GM23338 (cell line): ENCODE measurements at regions not wholly inside any gene's neighbourhood (a gene's known extent, or its start where the extent isn't known, plus 50 kb on each side); places are given as distances from the start of the nearest gene placed in this dataset.

Experiments used
- ATAC-seq: fragments of 200-7000 bp; cut with Tn5 transposase; 3 replicates; pipeline ENCODE4 v1.9.1; 2020
- DNase-seq: peaks from one replicate; pipeline ENCODE4 v3.0.0-alpha.2; 2015; ENCODE audit warnings: low spot score
- H2AFZ ChIP-seq: fragments of 200-600 bp; sonication (generic); 2 replicates; pipeline ENCODE4 v1.8.0; 2016; ENCODE audit warnings: antibody characterized with exemption, mild to moderate bottlenecking, moderate library complexity
- H3F3A ChIP-seq: fragments of 200-600 bp; sonication (generic); replicated peaks from 2 replicates; pipeline ENCODE4 v1.8.0; 2017; ENCODE audit warnings: antibody characterized with exemption, mixed run types, low read depth
- H3K27ac ChIP-seq: fragments of 200-600 bp; sonication (generic); 2 replicates; pipeline ENCODE4 v1.6.1; 2016; ENCODE audit warnings: low read depth
- H3K27me3 ChIP-seq: fragments of 200-600 bp; sonication (generic); 2 replicates; pipeline ENCODE4 v1.8.0; 2016; ENCODE audit warnings: mild to moderate bottlenecking, mixed run types, moderate library complexity; ENCODE audit not compliant: insufficient read depth
- H3K36me3 ChIP-seq: fragments of 200-600 bp; sonication (generic); 2 replicates; pipeline ENCODE4 v1.8.0; 2016; ENCODE audit warnings: mild to moderate bottlenecking; ENCODE audit not compliant: insufficient read depth
- H3K4me1 ChIP-seq: fragments of 200-600 bp; sonication (generic); 2 replicates; pipeline ENCODE4 v1.8.0; 2016; ENCODE audit warnings: mild to moderate bottlenecking, moderate library complexity; ENCODE audit not compliant: insufficient read depth
- H3K4me2 ChIP-seq: fragments of 200-600 bp; sonication (generic); 2 replicates; pipeline ENCODE4 v1.7.1; 2017; ENCODE audit warnings: mixed run types
- H3K4me3 ChIP-seq: fragments of 200-600 bp; sonication (generic); 2 replicates; pipeline ENCODE4 v1.6.1; 2016; ENCODE audit warnings: mixed run types
- H3K79me2 ChIP-seq: fragments of 200-600 bp; sonication (generic); replicated peaks from 2 replicates; pipeline ENCODE4 v1.8.0; 2017; ENCODE audit warnings: mild to moderate bottlenecking; ENCODE audit not compliant: insufficient read depth
- H3K9me2 ChIP-seq: fragments of 200-600 bp; sonication (generic); 2 replicates; pipeline ENCODE4 v1.8.0; 2017; ENCODE audit not compliant: insufficient read depth
- H4K20me1 ChIP-seq: fragments of 200-600 bp; sonication (generic); replicated peaks from 2 replicates; pipeline ENCODE4 v1.8.0; 2017; ENCODE audit warnings: mild to moderate bottlenecking; ENCODE audit not compliant: insufficient read depth
- H3K27ac Mint-ChIP-seq: 2 replicates; pipeline ENCODE4 v1.8.0; 2020; ENCODE audit warnings: inconsistent platforms, mild to moderate bottlenecking, moderate library complexity, mixed read lengths
- H3K27me3 Mint-ChIP-seq: 3 replicates; pipeline ENCODE4 v1.8.0; 2022; ENCODE audit warnings: low read depth, mild to moderate bottlenecking, moderate library complexity, mixed read lengths, inconsistent platforms; ENCODE audit not compliant: insufficient read depth, poor library complexity
- H3K36me3 Mint-ChIP-seq: 3 replicates; pipeline ENCODE4 v1.8.0; 2021; ENCODE audit warnings: low read depth, mild to moderate bottlenecking, inconsistent platforms, moderate library complexity, mixed read lengths
- H3K4me1 Mint-ChIP-seq: 3 replicates; pipeline ENCODE4 v1.8.0; 2020; ENCODE audit warnings: mild to moderate bottlenecking, inconsistent platforms, mixed read lengths
- H3K4me3 Mint-ChIP-seq: 3 replicates; pipeline ENCODE4 v1.8.0; 2021; ENCODE audit warnings: moderate library complexity, mild to moderate bottlenecking, inconsistent platforms, mixed read lengths
- H3K9me3 Mint-ChIP-seq: 3 replicates; pipeline ENCODE4 v1.8.0; 2020; ENCODE audit warnings: moderate library complexity, mild to moderate bottlenecking, inconsistent platforms, mixed read lengths
- CREB1 ChIP-seq: fragments of 250-450 bp; sonication (Bioruptor Pico); IDR thresholded peaks from 2 replicates; pipeline ENCODE4 v1.5.0; 2020; ENCODE audit warnings: low read depth, mild to moderate bottlenecking, moderate library complexity
- CTCF ChIP-seq, 2 experiments: fragments of 200-600 bp in 1 of 2; sonication (generic) in 1 of 2; conservative IDR thresholded peaks; 2 replicates each; pipeline versions ENCODE4 v1.5.1 to v1.6.1; 2016 to 2017; ENCODE audit warnings: antibody characterized with exemption in 2 of 2, low read depth in 2 of 2, mild to moderate bottlenecking in 2 of 2, moderate library complexity in 1 of 2
- ETS1 ChIP-seq: IDR thresholded peaks from 2 replicates; pipeline ENCODE4 v1.6.1; 2016; ENCODE audit warnings: antibody characterized with exemption
- EZH2 ChIP-seq: fragments of 200-600 bp; sonication (generic); IDR thresholded peaks from one replicate; pipeline ENCODE4 v1.8.0; 2017; ENCODE audit warnings: antibody characterized with exemption, mild to moderate bottlenecking, low read depth; ENCODE audit not compliant: unreplicated experiment
- EZH2phosphoT487 ChIP-seq: fragments of 200-600 bp; sonication (generic); IDR thresholded peaks from one replicate; pipeline ENCODE4 v1.8.1; 2018; ENCODE audit warnings: antibody characterized with exemption; ENCODE audit not compliant: unreplicated experiment
- JUNB ChIP-seq: IDR thresholded peaks from one replicate; pipeline ENCODE4 v1.6.1; 2016; ENCODE audit warnings: antibody characterized with exemption; ENCODE audit not compliant: unreplicated experiment
- NANOG ChIP-seq: IDR thresholded peaks from 2 replicates; pipeline ENCODE4 v1.6.1; 2016; ENCODE audit warnings: antibody characterized with exemption, borderline replicate concordance
- STAT1 ChIP-seq: IDR thresholded peaks from one replicate; pipeline ENCODE4 v1.6.1; 2016; ENCODE audit warnings: antibody characterized with exemption; ENCODE audit not compliant: unreplicated experiment
- ZNF114 ChIP-seq: fragments of 250-450 bp; sonication (Bioruptor Pico); IDR thresholded peaks from 2 replicates; pipeline ENCODE4 v1.5.0; 2020; ENCODE audit warnings: mild to moderate bottlenecking, moderate library complexity
- ZNF331 ChIP-seq: fragments of 250-450 bp; sonication (Bioruptor Pico); IDR thresholded peaks from 2 replicates; pipeline ENCODE4 v1.5.0; 2020; ENCODE audit warnings: low read depth, mild to moderate bottlenecking, moderate library complexity
- ZNF462 ChIP-seq: fragments of 250-450 bp; sonication (Bioruptor Pico); IDR thresholded peaks from 2 replicates; pipeline ENCODE4 v1.5.0; 2020; ENCODE audit warnings: mild to moderate bottlenecking, moderate library complexity
- TF ChIP-seq, protein P1 (sequence below): IDR thresholded peaks from one replicate; pipeline ENCODE4 v1.6.1; 2018; ENCODE audit warnings: antibody characterized with exemption; ENCODE audit not compliant: unreplicated experiment

- TF ChIP-seq, protein P1, sequence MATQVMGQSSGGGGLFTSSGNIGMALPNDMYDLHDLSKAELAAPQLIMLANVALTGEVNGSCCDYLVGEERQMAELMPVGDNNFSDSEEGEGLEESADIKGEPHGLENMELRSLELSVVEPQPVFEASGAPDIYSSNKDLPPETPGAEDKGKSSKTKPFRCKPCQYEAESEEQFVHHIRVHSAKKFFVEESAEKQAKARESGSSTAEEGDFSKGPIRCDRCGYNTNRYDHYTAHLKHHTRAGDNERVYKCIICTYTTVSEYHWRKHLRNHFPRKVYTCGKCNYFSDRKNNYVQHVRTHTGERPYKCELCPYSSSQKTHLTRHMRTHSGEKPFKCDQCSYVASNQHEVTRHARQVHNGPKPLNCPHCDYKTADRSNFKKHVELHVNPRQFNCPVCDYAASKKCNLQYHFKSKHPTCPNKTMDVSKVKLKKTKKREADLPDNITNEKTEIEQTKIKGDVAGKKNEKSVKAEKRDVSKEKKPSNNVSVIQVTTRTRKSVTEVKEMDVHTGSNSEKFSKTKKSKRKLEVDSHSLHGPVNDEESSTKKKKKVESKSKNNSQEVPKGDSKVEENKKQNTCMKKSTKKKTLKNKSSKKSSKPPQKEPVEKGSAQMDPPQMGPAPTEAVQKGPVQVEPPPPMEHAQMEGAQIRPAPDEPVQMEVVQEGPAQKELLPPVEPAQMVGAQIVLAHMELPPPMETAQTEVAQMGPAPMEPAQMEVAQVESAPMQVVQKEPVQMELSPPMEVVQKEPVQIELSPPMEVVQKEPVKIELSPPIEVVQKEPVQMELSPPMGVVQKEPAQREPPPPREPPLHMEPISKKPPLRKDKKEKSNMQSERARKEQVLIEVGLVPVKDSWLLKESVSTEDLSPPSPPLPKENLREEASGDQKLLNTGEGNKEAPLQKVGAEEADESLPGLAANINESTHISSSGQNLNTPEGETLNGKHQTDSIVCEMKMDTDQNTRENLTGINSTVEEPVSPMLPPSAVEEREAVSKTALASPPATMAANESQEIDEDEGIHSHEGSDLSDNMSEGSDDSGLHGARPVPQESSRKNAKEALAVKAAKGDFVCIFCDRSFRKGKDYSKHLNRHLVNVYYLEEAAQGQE, result no peak
- no peak for TF ChIP-seq ETS1
- TF ChIP-seq CREB1, result no peak
- no peak for TF ChIP-seq ZNF462
- no peak for TF ChIP-seq NANOG
- TF ChIP-seq STAT1, result no peak
- TF ChIP-seq JUNB, result no peak
- no peak for TF ChIP-seq CTCF (conservative IDR thresholded peaks at IDR 0.05; ENCODE audit: low read depth in 2 of 2)
- TF ChIP-seq EZH2phosphoT487, result no peak
- TF ChIP-seq EZH2, result no peak
- no peak for TF ChIP-seq ZNF114 (CRISPR knock-in tag)
- no peak for TF ChIP-seq ZNF331 (CRISPR knock-in tag)
- peaks cover 11% of the 10 kb centered on the region for H3K4me1 ChIP-seq
- H3K27me3 ChIP-seq, result no peaks in the 10 kb centered on the region
- Mint-ChIP-seq H3K27ac (no peak overlapping the region), H3K4me3 (no peak overlapping the region), H3K9me3 (peaks cover 22% of the 10 kb centered on the region), H3K4me1 (peaks cover 7% of the 10 kb centered on the region; the same call in 2 of the 3 replicates), H3K36me3 (peaks cover 21% of the 10 kb centered on the region), H3K27me3 (no peaks in the 10 kb centered on the region)
- DNase-seq (no peak), ATAC-seq (no peak)
- peaks cover 5% of the 10 kb centered on the region; the same call in 1 of the 2 replicates for H3K36me3 ChIP-seq
- H3K79me2 ChIP-seq, result no peaks in the 10 kb centered on the region
- no peaks in the 10 kb centered on the region for H3F3A ChIP-seq
- no peak overlapping the region for H2AFZ ChIP-seq
- no peaks in the 10 kb centered on the region for H4K20me1 ChIP-seq
- H3K4me2 ChIP-seq, result no peak overlapping the region
- no peaks in the 10 kb centered on the region for H3K9me2 ChIP-seq
- H3K27ac ChIP-seq, result no peak overlapping the region
- H3K4me3 ChIP-seq, result no peak overlapping the region
Measured at GRCh38 chr11:106395716-106396349, 318.4 kb downstream of the AASDHPPT start.
